ENCODE measurements at regions not wholly inside any gene's neighbourhood (a gene's known extent, or its start where the extent isn't known, plus 50 kb on each side); places are given as distances from the start of the nearest gene placed in this dataset.
"Not testable (repeated sequence)": the region's sequence is repeated elsewhere in the genome, so short reads cannot be mapped to it uniquely, and the experiment has no call there.

- intact Hi-C loops (cut with micrococcal nuclease), result no loop called here
These were observed 84.3 kb upstream of the SLC1A3 start for GRCh38 chr5:36521838-36522745.

- intact Hi-C loops (cut with micrococcal nuclease), result no loop called here
These were observed 83.7 kb upstream of the SLC1A3 start for GRCh38 chr5:36522746-36523065.

- intact Hi-C loops (cut with micrococcal nuclease), result no loop called here
These were observed 83.0 kb upstream of the SLC1A3 start for GRCh38 chr5:36523450-36523849.

- intact Hi-C loops (cut with micrococcal nuclease), result no loop called here
These were observed 82.5 kb upstream of the SLC1A3 start for GRCh38 chr5:36523926-36524325.

- intact Hi-C loops (cut with micrococcal nuclease), result no loop called here
These were observed 79.9 kb upstream of the SLC1A3 start for GRCh38 chr5:36526537-36526936.

- intact Hi-C loops (cut with micrococcal nuclease), result no loop called here
These were observed 77.8 kb upstream of the SLC1A3 start for GRCh38 chr5:36528588-36528987.

- intact Hi-C loops (cut with micrococcal nuclease), result no loop called here
These were observed 77.3 kb upstream of the SLC1A3 start for GRCh38 chr5:36529142-36529541.

- intact Hi-C loops (cut with micrococcal nuclease), result no loop called here
These were observed 76.2 kb upstream of the SLC1A3 start for GRCh38 chr5:36530215-36530614.

- intact Hi-C loops (cut with micrococcal nuclease), result no loop called here
These were observed 75.0 kb upstream of the SLC1A3 start for GRCh38 chr5:36531401-36531800.

GRCh38 chr5:36535378-36535777 lies 71.0 kb upstream of the SLC1A3 start:
- intact Hi-C loops (cut with micrococcal nuclease), result no loop called here

GRCh38 chr5:36535859-36536615 lies 70.4 kb upstream of the SLC1A3 start:
- intact Hi-C loops (cut with micrococcal nuclease), result no loop called here

- intact Hi-C loops (cut with micrococcal nuclease), result no loop called here
These were observed 69.8 kb upstream of the SLC1A3 start for GRCh38 chr5:36536616-36537005.

GRCh38 chr5:36537724-36538123 lies 68.7 kb upstream of the SLC1A3 start:
- intact Hi-C loops (cut with micrococcal nuclease), result no loop called here

GRCh38 chr5:36552651-36553393 lies 53.6 kb upstream of the SLC1A3 start:
- intact Hi-C loops (cut with micrococcal nuclease), result no loop called here

GRCh38 chr5:36555035-36555434 lies 51.4 kb upstream of the SLC1A3 start:
- intact Hi-C loops (cut with micrococcal nuclease), result not testable (repeated sequence)
